ENCODE measurements at regions not wholly inside any gene's neighbourhood (a gene's known extent, or its start where the extent isn't known, plus 50 kb on each side); places are given as distances from the start of the nearest gene placed in this dataset.

- H3K27ac ChIP-seq (ENCODE audit: low read length), result no peak overlapping the region
- no peaks in the 10 kb centered on the region for H3K4me1 ChIP-seq (ENCODE audit: low read length)
- no peaks in the 10 kb centered on the region for H3K9me3 ChIP-seq (replicated peaks; ENCODE audit: insufficient read depth, low read length)
- H3K9ac ChIP-seq (ENCODE audit: low read length), result no peak overlapping the region
- H3K4me3 ChIP-seq (ENCODE audit: low read length), result no peak overlapping the region
- no peaks in the 10 kb centered on the region for H3K27me3 ChIP-seq (replicated peaks; ENCODE audit: insufficient read depth, low read length)
- H3K4me2 ChIP-seq (ENCODE audit: low read depth, low read length), result no peak overlapping the region
- TF ChIP-seq EZH2 (optimal IDR thresholded peaks at IDR 0.05; ENCODE audit: low read depth, low read length) (no peak), CTCF (IDR thresholded peaks at IDR 0.05; ENCODE audit: low read length) (no peak), EZH2phosphoT487 (IDR thresholded peaks at IDR 0.05; ENCODE audit: low read length) (no peak)
- H3K79me2 ChIP-seq (ENCODE audit: low read length), result no peaks in the 10 kb centered on the region
- no peaks in the 10 kb centered on the region for H3K9me2 ChIP-seq (replicated peaks; ENCODE audit: insufficient read depth, low read length)
- no peak overlapping the region for H2AFZ ChIP-seq (ENCODE audit: low read length)
- no peaks in the 10 kb centered on the region for H4K20me1 ChIP-seq (ENCODE audit: insufficient read depth, low read length)
- no peak for DNase-seq
- H3K36me3 ChIP-seq (replicated peaks; ENCODE audit: insufficient read depth, low read length), result no peaks in the 10 kb centered on the region
- H3F3A ChIP-seq (ENCODE audit: insufficient read depth, low read length), result no peaks in the 10 kb centered on the region
Observed at GRCh38 chr2:66198873-66199272, 236.1 kb upstream of the MEIS1 start.

- TF ChIP-seq CTCF (IDR thresholded peaks at IDR 0.05; ENCODE audit: low read length) (no peak), EZH2 (optimal IDR thresholded peaks at IDR 0.05; ENCODE audit: low read depth, low read length) (no peak), EZH2phosphoT487 (IDR thresholded peaks at IDR 0.05; ENCODE audit: low read length) (no peak)
- DNase-seq, result no peak
- Histone ChIP-seq H3K9ac (ENCODE audit: low read length) (no peak overlapping the region), H3K4me3 (ENCODE audit: low read length) (no peak overlapping the region), H4K20me1 (ENCODE audit: insufficient read depth, low read length) (no peaks in the 10 kb centered on the region), H3K4me2 (ENCODE audit: low read depth, low read length) (no peak overlapping the region), H3K9me2 (replicated peaks; ENCODE audit: insufficient read depth, low read length) (no peaks in the 10 kb centered on the region), H3K36me3 (replicated peaks; ENCODE audit: insufficient read depth, low read length) (no peaks in the 10 kb centered on the region), H3K79me2 (ENCODE audit: low read length) (no peaks in the 10 kb centered on the region), H3K9me3 (replicated peaks; ENCODE audit: insufficient read depth, low read length) (no peaks in the 10 kb centered on the region), H3K27ac (ENCODE audit: low read length) (no peak overlapping the region), H3F3A (ENCODE audit: insufficient read depth, low read length) (no peaks in the 10 kb centered on the region), H3K4me1 (ENCODE audit: low read length) (no peaks in the 10 kb centered on the region), H2AFZ (ENCODE audit: low read length) (no peak overlapping the region), H3K27me3 (replicated peaks; ENCODE audit: insufficient read depth, low read length) (no peaks in the 10 kb centered on the region)
Observed at GRCh38 chr2:66192888-66193287, 242.0 kb upstream of the MEIS1 start.

GRCh38 chr2:66191311-66191710 lies 243.6 kb upstream of the MEIS1 start:
- H3K9me3 ChIP-seq (replicated peaks; ENCODE audit: insufficient read depth, low read length), result no peaks in the 10 kb centered on the region
- no peak overlapping the region for H2AFZ ChIP-seq (ENCODE audit: low read length)
- H3K36me3 ChIP-seq (replicated peaks; ENCODE audit: insufficient read depth, low read length), result no peaks in the 10 kb centered on the region
- no peaks in the 10 kb centered on the region for H3K27me3 ChIP-seq (replicated peaks; ENCODE audit: insufficient read depth, low read length)
- H3K4me2 ChIP-seq (ENCODE audit: low read depth, low read length), result no peak overlapping the region
- TF ChIP-seq CTCF (IDR thresholded peaks at IDR 0.05; ENCODE audit: low read length), result no peak
- no peak for TF ChIP-seq EZH2 (optimal IDR thresholded peaks at IDR 0.05; ENCODE audit: low read depth, low read length)
- no peak for TF ChIP-seq EZH2phosphoT487 (IDR thresholded peaks at IDR 0.05; ENCODE audit: low read length)
- no peaks in the 10 kb centered on the region for H3K4me1 ChIP-seq (ENCODE audit: low read length)
- no peaks in the 10 kb centered on the region for H3F3A ChIP-seq (ENCODE audit: insufficient read depth, low read length)
- H3K79me2 ChIP-seq (ENCODE audit: low read length), result no peaks in the 10 kb centered on the region
- no peak overlapping the region for H3K27ac ChIP-seq (ENCODE audit: low read length)
- H3K9ac ChIP-seq (ENCODE audit: low read length), result no peak overlapping the region
- no peak overlapping the region for H3K4me3 ChIP-seq (ENCODE audit: low read length)
- H4K20me1 ChIP-seq (ENCODE audit: insufficient read depth, low read length), result no peaks in the 10 kb centered on the region
- H3K9me2 ChIP-seq (replicated peaks; ENCODE audit: insufficient read depth, low read length), result no peaks in the 10 kb centered on the region
- DNase-seq, result no peak
